Cardiac fibroblast (primary cell): ENCODE measurements at regions not wholly inside any gene's neighbourhood (a gene's known extent, or its start where the extent isn't known, plus 50 kb on each side); places are given as distances from the start of the nearest gene placed in this dataset.
A peak's percentile ranks its signal among the peaks of the same experiment; 100 is the strongest.
"Not testable (repeated sequence)": the region's sequence is repeated elsewhere in the genome, so short reads cannot be mapped to it uniquely, and the experiment has no call there.

Source experiments
- DNase-seq, 2 donors: peaks; one replicate each; pipeline versions ENCODE4 v3.0.0 to v3.0.0-alpha.2; 2010; ENCODE audit warnings: low read depth in 2 of 2
- H3K4me3 ChIP-seq, 2 donors: replicated peaks in 1 of 2; 1 replicate in 1 of 2; 2 replicates in 1 of 2; pipeline ENCODE4 v1.5.1; 2011; ENCODE audit warnings: low read depth in 2 of 2, low read length in 2 of 2, mild to moderate bottlenecking in 2 of 2, moderate library complexity in 1 of 2
- CTCF ChIP-seq: IDR thresholded peaks from one replicate; pipeline ENCODE4 v1.5.1; 2011; ENCODE audit warnings: low read depth, mild to moderate bottlenecking, low read length, inconsistent platforms

DNA sequence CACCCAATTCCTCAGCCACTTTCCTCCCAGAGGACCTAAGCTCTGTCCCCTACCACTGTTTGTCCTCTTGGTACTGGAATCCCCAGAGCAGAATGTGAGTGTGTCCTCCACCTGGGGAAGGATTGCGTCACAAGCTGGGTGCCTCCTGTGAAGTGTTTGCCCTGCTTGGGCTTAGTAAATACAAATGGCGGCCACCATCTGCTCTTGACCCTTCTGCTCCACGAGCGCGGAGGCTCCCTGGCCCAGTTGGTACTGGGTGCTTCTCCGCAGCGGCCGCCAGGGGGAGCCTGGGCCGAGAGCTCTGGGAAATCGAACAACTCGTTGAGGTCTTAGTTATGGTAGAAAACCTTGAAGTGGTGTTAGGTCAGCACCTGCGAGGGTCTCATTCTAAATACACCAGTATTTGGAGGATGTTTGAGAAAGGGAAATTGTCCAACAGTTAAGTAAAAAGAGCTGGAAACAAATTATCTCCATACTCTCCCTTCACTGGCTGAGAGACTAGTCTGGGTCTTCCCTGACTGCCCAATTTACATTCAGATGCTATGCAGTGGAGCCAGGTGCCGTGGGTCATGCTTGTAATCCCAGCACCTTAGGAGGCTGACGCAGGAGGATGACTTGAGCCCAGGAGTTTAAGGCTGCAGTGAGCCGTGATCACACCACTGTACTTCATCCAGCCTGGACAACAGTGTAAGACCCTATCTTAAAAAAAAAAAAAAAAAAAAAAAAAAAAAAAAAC lies 74.6 kb upstream of the TEAD1 start:
- no peak overlapping the region for H3K4me3 ChIP-seq
- peak; percentile 80 for TF ChIP-seq CTCF
- DNase-seq = peak; percentile 8 to 41

GRCh38 chr11:12600829-12601228 lies 73.4 kb upstream of the TEAD1 start:
- no peak for DNase-seq
- H3K4me3 ChIP-seq = no peak overlapping the region
- TF ChIP-seq CTCF = no peak

DNA sequence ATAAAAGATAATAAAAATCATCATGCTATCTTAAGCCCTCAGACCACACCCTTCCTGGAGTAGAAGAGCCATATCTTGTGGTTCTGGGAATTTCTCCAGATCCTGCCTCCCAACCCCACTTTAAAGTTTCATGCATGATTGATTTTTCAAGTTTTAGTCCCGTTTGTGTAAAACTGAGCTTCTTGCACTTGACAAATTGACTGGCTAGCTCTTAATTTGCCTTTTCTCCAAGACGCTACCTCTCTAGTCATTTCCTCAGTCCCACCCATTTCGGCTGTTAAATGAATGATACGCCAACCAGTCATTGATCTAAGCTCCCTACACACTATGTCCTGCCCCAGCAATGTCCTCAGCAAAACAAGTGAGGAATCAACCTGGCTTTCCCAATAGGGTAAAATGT lies 71.8 kb upstream of the TEAD1 start:
- TF ChIP-seq CTCF = no peak
- DNase-seq = peak; percentile 10 to 25
- H3K4me3 ChIP-seq = no peak overlapping the region

DNA sequence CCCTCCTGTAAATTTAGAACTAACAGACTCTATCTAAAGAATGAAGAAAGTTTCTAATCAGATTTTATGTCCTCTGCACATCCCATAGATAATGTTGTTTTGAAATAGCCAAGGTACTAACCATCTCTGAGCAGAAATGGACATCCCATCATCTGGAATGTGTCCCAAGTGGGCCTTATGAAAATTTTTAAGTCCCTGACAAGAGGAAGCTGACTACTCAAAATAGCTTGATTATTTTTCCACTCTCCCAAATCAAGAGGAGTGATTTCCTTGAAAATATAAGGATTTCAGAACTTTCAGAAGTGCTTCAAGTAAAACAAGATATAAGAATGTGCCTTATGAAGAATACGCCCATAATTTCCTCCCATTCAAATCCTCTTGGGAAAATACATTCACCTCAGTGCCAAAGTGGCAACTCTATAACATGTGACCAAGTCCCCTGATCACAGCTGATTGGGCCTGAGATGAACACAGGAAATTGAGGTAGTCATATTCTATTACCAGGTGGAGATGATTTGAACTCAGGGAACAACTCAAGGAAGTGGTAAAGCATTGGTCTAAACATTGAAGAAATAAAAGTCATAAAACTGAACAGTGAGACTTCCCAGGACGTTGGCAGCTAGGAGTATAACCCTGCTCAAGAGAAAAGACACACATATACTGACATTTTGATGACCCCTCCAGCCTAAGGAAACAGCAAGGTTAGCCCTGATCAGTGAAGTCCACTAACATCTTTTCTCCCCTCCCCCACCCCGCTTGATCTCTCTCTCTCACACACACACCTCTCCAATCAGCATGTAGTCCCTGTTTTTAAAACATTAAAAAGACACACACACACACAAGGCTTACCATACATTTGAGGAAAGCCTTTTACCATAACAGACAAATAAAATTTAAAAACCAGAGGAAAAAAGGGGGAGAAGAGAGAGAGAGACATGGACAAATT lies 70.8 kb upstream of the TEAD1 start:
- no peak overlapping the region for H3K4me3 ChIP-seq
- TF ChIP-seq CTCF = no peak
- DNase-seq = no peak

DNA sequence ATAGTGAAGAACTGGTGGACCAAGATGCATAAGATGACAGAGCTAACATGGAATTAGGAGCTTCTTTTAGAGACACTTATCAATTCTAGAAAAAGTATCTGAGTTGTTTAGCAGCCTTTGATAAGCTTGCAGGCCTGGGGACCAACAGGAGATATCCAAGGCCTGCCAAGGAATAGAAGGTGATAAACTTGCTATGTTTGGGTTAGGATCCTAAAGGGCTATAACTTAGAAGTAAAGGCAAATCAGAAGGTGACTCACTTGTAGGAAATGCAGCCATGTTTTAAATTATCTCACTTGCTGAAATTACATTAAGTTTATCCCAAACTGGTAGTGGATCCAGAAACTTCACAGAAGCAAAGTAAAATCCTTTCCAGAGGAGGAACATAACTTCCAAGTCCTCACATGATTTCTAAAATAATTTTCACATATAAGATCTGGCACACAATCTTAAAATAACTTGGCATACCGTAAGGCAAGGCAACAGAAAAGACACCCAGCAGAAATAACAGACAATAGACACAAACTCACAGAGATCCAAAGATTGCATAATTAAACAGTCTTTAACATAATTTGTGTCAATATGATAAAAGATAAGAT lies 69.6 kb upstream of the TEAD1 start:
- DNase-seq = peak in 1 of 2 donors; percentile 53
- H3K4me3 ChIP-seq = no peak overlapping the region
- TF ChIP-seq CTCF = no peak

DNA sequence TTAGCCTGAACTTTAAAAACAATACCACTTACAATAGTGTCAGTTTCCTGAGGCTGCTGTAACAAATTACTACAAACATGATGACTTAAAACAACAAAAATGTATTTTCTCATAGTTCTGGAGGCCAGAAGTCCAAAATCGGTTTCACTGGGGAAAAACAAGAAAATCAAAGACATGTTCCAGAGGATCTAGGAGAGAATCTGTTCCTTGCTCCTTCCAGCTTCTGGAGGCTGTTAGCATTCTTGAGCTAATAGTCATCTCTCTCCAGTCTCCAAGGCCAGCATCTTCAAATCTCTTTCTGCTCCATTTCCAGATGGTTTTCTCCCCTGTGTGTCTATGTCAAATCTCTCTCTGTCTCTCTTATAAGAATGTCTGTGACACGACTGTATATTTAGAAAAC lies 67.6 kb upstream of the TEAD1 start:
- no peak overlapping the region for H3K4me3 ChIP-seq
- TF ChIP-seq CTCF = no peak
- peak; percentile 82 for DNase-seq

GRCh38 chr11:12608678-12609077 lies 65.5 kb upstream of the TEAD1 start:
- not testable (repeated sequence) for DNase-seq, H3K4me3 ChIP-seq
